ENCODE measurements at regions not wholly inside any gene's neighbourhood (a gene's known extent, or its start where the extent isn't known, plus 50 kb on each side); places are given as distances from the start of the nearest gene placed in this dataset.
"Not testable (repeated sequence)": the region's sequence is repeated elsewhere in the genome, so short reads cannot be mapped to it uniquely, and the experiment has no call there.

DNA sequence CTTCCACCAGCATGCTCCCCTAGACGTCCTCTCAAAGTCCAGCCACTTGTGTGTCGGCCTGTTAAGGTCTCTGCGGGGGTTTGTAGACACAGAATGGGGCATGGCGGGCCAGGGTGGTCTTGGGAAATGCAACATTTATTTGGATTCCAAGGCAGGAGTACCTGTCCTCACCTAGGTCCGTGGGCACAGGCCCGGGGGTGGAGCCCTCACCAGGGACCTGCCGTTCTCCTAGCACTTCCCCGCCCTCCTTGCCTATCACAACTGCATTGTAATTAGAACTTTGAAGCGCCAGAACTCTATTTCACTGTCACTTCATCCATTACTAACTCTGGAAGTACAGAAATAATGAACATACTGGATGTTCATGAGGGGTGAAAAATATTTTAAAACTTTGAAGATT, 268.3 kb upstream of the ACTBL2 start:
- no peaks in the 10 kb centered on the region for H3K4me1 ChIP-seq (ENCODE audit: control insufficient read depth, insufficient read depth, low read length, poor library complexity, severe bottlenecking)
- H3K36me3 ChIP-seq (ENCODE audit: control insufficient read depth, insufficient read depth, low read length) = no peaks in the 10 kb centered on the region
- H3K4me3 ChIP-seq (ENCODE audit: extremely low read depth, insufficient read depth, low read length, poor library complexity, severe bottlenecking) = no peak overlapping the region
- 90% methylated on average over 5 to 6 of the region's 9 CpGs for WGBS, 2 experiments (ENCODE audit: insufficient coverage in 2 of 2)
- H3K9me3 ChIP-seq (ENCODE audit: control insufficient read depth, low read length) = no peaks in the 10 kb centered on the region
- H3K27ac ChIP-seq (ENCODE audit: low read depth, low read length, severe bottlenecking) = no peak overlapping the region

DNA sequence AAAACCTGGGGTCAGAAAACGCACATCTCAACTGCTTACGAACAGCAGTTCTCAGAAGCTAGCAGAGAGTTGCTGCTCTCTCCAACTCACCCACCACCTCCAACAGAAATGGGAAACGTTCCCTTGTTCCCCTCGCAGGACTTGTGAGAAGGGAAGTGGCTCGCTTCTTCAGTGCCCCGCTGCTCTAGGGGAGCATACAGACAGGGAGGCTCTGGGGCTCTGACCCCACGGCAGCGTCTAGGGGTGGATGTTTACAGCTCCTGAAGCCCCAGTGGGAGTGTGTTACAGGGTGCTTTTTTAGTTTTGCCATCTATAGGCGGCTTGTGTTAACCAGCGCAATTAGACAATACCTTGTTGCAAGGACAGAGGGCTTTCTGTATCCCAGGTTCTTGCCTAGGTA, 267.7 kb upstream of the ACTBL2 start:
- H3K4me1 ChIP-seq (ENCODE audit: control insufficient read depth, insufficient read depth, low read length, poor library complexity, severe bottlenecking) = no peaks in the 10 kb centered on the region
- H3K9me3 ChIP-seq (ENCODE audit: control insufficient read depth, low read length) = no peaks in the 10 kb centered on the region
- H3K27ac ChIP-seq (ENCODE audit: low read depth, low read length, severe bottlenecking) = no peak overlapping the region
- no peaks in the 10 kb centered on the region for H3K36me3 ChIP-seq (ENCODE audit: control insufficient read depth, insufficient read depth, low read length)
- 92 to 100% methylated on average over 4 to 8 of the region's 10 CpGs for WGBS, 2 experiments (ENCODE audit: insufficient coverage in 2 of 2)
- no peak overlapping the region for H3K4me3 ChIP-seq (ENCODE audit: extremely low read depth, insufficient read depth, low read length, poor library complexity, severe bottlenecking)

DNA sequence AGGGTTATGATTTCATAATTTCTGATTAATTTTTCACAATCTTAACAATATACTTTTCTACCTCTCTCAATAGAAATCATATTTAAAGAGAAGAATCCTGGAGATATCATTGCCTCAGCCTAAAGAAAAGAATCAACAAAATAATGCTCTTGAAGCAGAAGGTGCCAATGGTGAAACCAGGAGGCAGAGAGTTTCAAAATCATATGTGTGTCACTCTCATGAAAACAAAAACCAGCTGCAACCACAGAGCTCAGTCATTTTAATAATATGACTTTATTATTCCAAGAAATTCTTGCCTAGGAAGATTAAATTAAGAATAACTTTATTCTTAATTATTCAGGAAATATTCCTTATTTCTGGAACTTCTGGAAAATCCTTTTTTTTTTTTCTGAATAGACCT, 266.8 kb upstream of the ACTBL2 start:
- Histone ChIP-seq H3K36me3 (ENCODE audit: control insufficient read depth, insufficient read depth, low read length) (no peaks in the 10 kb centered on the region), H3K27ac (ENCODE audit: low read depth, low read length, severe bottlenecking) (no peak overlapping the region), H3K9me3 (ENCODE audit: control insufficient read depth, low read length) (no peaks in the 10 kb centered on the region), H3K4me3 (ENCODE audit: extremely low read depth, insufficient read depth, low read length, poor library complexity, severe bottlenecking) (no peak overlapping the region), H3K4me1 (ENCODE audit: control insufficient read depth, insufficient read depth, low read length, poor library complexity, severe bottlenecking) (no peaks in the 10 kb centered on the region)

DNA sequence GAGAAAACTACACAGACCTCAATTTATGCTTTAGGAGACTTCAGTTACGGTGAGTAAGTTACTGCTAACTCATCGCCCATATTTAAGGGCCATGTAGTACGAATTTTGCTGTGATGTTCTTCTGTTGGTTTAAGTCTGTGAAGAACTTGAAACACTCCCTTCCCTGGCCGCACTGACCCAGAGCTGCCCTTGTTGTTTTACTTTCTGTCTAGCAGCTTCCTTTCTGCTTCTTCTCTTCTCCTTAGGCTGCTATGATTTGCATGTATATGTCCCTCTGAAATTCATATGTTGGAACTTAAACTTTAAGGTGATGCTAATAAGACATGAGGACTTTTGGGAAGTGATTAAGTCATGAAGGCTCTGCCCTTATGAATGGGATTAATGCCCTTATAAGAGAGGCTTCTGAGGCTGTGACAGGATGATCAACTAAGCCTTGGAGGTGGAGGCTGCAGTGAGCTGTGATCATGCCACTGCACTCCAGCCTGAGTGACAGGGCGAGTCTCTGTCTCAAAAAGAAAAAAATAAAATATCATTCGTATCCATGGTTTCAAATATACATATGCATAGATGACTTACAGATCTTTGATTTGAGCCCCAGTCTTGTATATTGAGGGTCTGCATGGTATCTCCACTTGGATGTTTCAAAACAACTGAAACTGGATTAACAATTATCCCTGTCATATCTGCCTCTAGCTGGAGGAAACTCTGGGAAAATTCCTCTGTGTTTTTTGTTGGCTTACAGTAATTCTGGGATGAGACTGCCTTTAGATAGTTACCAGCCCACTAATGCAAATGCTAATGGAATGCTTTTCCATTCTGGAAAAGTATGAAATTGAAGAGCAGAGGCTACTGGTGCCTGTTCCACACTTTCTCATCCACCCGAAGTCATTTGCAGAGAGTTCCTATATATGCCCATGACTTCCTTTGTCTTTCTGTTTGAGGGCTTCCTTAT, 263.4 kb upstream of the ACTBL2 start:
- Histone ChIP-seq H3K27ac (ENCODE audit: low read depth, low read length, severe bottlenecking) (no peak overlapping the region), H3K4me3 (ENCODE audit: extremely low read depth, insufficient read depth, low read length, poor library complexity, severe bottlenecking) (no peak overlapping the region), H3K4me1 (ENCODE audit: control insufficient read depth, insufficient read depth, low read length, poor library complexity, severe bottlenecking) (peaks cover 11% of the 10 kb centered on the region), H3K36me3 (ENCODE audit: control insufficient read depth, insufficient read depth, low read length) (no peaks in the 10 kb centered on the region), H3K9me3 (ENCODE audit: control insufficient read depth, low read length) (no peaks in the 10 kb centered on the region)
- WGBS, 2 experiments (ENCODE audit: insufficient coverage in 2 of 2) = 92 to 96% methylated on average over 2 to 3 of the region's 7 CpGs

DNA sequence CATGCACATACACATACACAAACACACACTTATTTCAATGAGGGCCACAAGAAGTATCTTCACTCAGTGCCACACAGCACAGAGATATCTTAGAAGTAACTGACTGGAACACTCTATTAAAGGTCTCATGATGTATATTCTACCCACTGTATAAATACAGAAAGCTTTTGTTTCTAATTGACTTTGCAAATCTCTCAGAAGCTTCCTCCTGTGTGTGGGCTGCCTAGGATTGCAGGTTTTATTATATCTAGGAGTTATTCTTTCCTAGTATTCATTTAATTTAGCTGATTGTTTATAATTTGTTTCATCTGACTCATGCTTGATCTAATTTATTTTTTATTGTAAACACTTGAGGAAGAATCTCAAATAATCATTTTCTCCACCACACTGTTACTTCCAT, 262.4 kb upstream of the ACTBL2 start:
- no peaks in the 10 kb centered on the region for H3K36me3 ChIP-seq (ENCODE audit: control insufficient read depth, insufficient read depth, low read length)
- peaks cover 18% of the 10 kb centered on the region for H3K4me1 ChIP-seq (ENCODE audit: control insufficient read depth, insufficient read depth, low read length, poor library complexity, severe bottlenecking)
- no peak overlapping the region for H3K4me3 ChIP-seq (ENCODE audit: extremely low read depth, insufficient read depth, low read length, poor library complexity, severe bottlenecking)
- no peak overlapping the region for H3K27ac ChIP-seq (ENCODE audit: low read depth, low read length, severe bottlenecking)
- no peaks in the 10 kb centered on the region for H3K9me3 ChIP-seq (ENCODE audit: control insufficient read depth, low read length)

DNA sequence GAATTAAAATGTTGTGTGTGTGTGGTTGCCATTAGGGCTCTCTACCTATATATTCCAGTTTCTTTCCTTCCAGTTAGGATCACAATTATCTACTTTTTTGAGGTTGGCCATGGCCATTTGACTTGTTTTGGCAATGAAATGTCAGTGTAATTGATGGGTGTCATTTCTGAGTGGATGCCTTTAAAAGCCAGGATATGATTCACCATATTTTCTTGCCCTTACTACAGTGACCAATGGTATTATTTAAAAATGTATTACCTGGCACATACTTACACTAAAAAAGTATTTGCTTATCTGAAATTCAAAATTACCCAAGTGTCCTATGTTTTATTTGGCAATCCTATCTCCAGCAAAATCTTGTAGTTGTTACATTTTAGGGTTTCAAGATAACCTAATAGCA, 258.7 kb upstream of the ACTBL2 start:
- H3K27ac ChIP-seq (ENCODE audit: low read depth, low read length, severe bottlenecking) = no peak overlapping the region
- H3K36me3 ChIP-seq (ENCODE audit: control insufficient read depth, insufficient read depth, low read length) = no peaks in the 10 kb centered on the region
- peaks cover 28% of the 10 kb centered on the region for H3K4me1 ChIP-seq (ENCODE audit: control insufficient read depth, insufficient read depth, low read length, poor library complexity, severe bottlenecking)
- H3K9me3 ChIP-seq (ENCODE audit: control insufficient read depth, low read length) = no peaks in the 10 kb centered on the region
- H3K4me3 ChIP-seq (ENCODE audit: extremely low read depth, insufficient read depth, low read length, poor library complexity, severe bottlenecking) = no peak overlapping the region

DNA sequence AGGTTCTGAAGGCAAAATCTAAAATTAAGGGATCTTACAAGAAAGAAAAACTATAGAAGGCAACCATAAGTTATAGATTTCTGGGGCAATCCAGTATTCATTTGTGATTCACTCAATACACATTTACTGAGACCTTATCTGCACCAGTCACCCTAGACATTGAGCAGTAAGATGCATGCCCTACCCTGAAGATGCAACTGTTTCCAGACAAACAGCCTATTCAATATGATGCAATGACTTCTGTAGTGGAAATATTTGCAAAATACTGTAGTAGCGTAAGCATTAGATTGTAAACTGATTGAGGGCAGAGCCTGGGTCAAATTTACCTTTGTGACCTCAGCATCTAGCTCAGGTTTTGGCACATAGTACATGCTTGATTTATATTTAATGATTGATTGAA, 256.2 kb upstream of the ACTBL2 start:
- H3K36me3 ChIP-seq (ENCODE audit: control insufficient read depth, insufficient read depth, low read length) = no peaks in the 10 kb centered on the region
- 100% methylated on average over 1 of the region's 1 CpG; no CpG with 5 or more reads in 1 of the 2 experiments for WGBS, 2 experiments (ENCODE audit: insufficient coverage in 2 of 2)
- no peaks in the 10 kb centered on the region for H3K9me3 ChIP-seq (ENCODE audit: control insufficient read depth, low read length)
- H3K27ac ChIP-seq (ENCODE audit: low read depth, low read length, severe bottlenecking) = no peak overlapping the region
- peaks cover 47% of the 10 kb centered on the region for H3K4me1 ChIP-seq (ENCODE audit: control insufficient read depth, insufficient read depth, low read length, poor library complexity, severe bottlenecking)
- H3K4me3 ChIP-seq (ENCODE audit: extremely low read depth, insufficient read depth, low read length, poor library complexity, severe bottlenecking) = no peak overlapping the region

DNA sequence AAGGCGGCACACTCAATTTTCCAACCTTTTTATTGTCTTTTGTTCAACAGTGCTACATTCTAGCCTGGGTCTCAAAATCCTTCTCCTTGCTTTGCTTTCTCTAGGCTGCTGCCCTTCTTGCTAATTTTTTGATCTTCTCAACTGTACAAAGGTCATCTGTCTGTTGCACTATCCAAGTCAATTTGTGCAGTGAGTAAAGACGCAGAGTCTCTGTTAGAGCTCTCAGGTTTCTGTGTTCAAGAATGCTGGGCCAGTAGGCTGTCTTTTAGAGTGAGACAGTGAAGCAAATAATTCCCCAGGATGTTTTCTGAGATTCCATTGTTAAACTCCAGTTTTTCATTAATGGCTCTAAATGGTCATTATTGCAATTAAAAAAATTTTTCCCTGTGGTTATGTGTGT, 255.7 kb upstream of the ACTBL2 start:
- H3K27ac ChIP-seq (ENCODE audit: low read depth, low read length, severe bottlenecking) = peak overlapping the region; percentile 42
- 86 to 100% methylated on average over 2 of the region's 2 CpGs for WGBS, 2 experiments (ENCODE audit: insufficient coverage in 2 of 2)
- peaks cover 47% of the 10 kb centered on the region for H3K4me1 ChIP-seq (ENCODE audit: control insufficient read depth, insufficient read depth, low read length, poor library complexity, severe bottlenecking)

DNA sequence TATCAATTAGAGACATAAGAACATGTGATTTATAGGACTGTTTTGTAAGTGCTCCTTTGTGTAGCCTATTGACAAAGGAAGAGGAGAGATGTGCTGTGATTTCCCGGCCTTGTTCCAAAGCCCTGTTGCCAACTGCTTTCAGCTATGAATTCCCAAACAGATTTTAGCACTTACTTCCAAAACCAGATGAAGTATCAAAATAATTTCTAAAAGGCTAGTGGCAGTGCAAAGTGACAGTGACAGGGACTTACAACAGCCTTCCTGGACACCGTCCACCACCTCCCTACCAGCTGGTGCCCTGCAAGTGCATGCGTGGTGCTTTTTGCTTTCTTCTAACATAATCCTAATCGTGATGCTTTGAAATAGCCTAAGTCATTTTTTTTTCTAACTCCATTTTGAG, 254.1 kb upstream of the ACTBL2 start:
- no peaks in the 10 kb centered on the region for H3K36me3 ChIP-seq (ENCODE audit: control insufficient read depth, insufficient read depth, low read length)
- H3K27ac ChIP-seq (ENCODE audit: low read depth, low read length, severe bottlenecking) = peak overlapping the region; percentile 78
- WGBS, 2 experiments (ENCODE audit: insufficient coverage in 2 of 2) = 80 to 89% methylated on average over 1 to 2 of the region's 4 CpGs
- H3K9me3 ChIP-seq (ENCODE audit: control insufficient read depth, low read length) = no peaks in the 10 kb centered on the region
- peaks cover 40% of the 10 kb centered on the region for H3K4me1 ChIP-seq (ENCODE audit: control insufficient read depth, insufficient read depth, low read length, poor library complexity, severe bottlenecking)
- no peak overlapping the region for H3K4me3 ChIP-seq (ENCODE audit: extremely low read depth, insufficient read depth, low read length, poor library complexity, severe bottlenecking)

More for the DNA sequence above, 255.7 kb upstream of the ACTBL2 start:
- Histone ChIP-seq H3K4me3 (ENCODE audit: extremely low read depth, insufficient read depth, low read length, poor library complexity, severe bottlenecking) (no peak overlapping the region), H3K9me3 (ENCODE audit: control insufficient read depth, low read length) (no peaks in the 10 kb centered on the region), H3K36me3 (ENCODE audit: control insufficient read depth, insufficient read depth, low read length) (no peaks in the 10 kb centered on the region)

DNA sequence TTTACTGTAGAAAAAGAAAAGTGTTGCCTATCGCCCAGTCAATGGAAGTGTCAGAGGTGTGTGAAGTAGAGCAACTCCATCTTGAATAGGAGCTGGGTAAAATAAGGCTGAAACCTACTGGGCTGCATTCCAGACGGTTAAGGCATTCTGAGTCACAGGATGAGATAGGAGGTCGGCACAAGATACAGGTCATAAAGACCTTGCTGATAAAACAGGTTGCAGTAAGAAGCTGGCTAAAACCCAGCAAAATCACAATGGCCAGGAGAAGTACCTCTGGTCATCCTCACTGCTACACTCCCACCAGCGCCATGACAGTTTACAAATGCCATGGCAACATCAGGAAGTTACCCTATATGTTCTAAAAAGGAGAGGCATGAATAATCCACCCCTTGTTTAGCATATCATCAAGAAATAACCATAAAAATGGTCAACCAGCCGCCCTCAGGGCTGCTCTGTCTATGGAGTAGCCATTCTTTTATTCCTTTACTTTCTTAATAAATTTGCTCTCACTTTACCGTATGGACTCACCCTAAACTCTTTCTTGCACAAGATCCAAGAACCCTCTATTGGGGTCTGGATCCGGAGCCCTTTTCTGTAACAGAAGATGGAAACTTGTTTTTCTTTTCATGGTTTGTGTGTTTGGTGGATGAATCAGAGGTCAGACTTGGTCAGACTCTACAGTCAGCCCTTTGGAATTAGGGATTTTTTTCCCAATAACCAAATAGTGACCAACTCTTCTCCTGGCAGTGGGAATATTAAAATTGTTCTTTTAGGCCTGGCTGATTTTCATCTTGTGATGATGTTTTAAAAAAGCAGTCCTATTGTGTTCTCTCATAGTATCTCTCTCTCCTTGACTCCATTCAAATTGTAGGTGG, 252.9 kb upstream of the ACTBL2 start:
- H3K9me3 ChIP-seq (ENCODE audit: control insufficient read depth, low read length); H3K36me3 ChIP-seq (ENCODE audit: control insufficient read depth, insufficient read depth, low read length); H3K4me3 ChIP-seq (ENCODE audit: extremely low read depth, insufficient read depth, low read length, poor library complexity, severe bottlenecking): not testable (repeated sequence)
- H3K4me1 ChIP-seq (ENCODE audit: control insufficient read depth, insufficient read depth, low read length, poor library complexity, severe bottlenecking) = peaks cover 33% of the 10 kb centered on the region
- peak overlapping the region; percentile 78 for H3K27ac ChIP-seq (ENCODE audit: low read depth, low read length, severe bottlenecking)
- 76 to 86% methylated on average over 4 to 5 of the region's 7 CpGs for WGBS, 2 experiments (ENCODE audit: insufficient coverage in 2 of 2)

DNA sequence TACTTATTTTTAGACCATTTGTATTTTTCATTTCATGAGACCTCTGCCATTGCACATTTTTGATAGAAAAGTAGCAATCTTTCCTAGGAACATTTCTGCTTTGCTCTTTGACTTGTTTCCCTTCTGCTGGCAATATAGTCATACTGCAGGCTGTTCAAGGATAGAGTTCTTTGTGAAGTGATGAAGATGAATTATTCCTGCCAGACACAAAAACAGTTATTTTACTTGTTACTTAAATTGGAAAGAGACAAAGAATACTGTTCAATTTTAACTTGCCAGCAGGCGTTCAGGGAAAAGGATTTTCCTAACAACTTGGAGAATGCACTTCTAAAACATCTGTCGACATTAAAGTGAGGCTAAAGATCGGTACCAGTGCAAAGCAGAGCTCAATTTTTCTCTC, 251.7 kb upstream of the ACTBL2 start:
- H3K36me3 ChIP-seq (ENCODE audit: control insufficient read depth, insufficient read depth, low read length) = no peaks in the 10 kb centered on the region
- no peaks in the 10 kb centered on the region for H3K9me3 ChIP-seq (ENCODE audit: control insufficient read depth, low read length)
- no peak overlapping the region for H3K27ac ChIP-seq (ENCODE audit: low read depth, low read length, severe bottlenecking)
- peaks cover 29% of the 10 kb centered on the region for H3K4me1 ChIP-seq (ENCODE audit: control insufficient read depth, insufficient read depth, low read length, poor library complexity, severe bottlenecking)
- 73 to 100% methylated on average over 2 to 3 of the region's 3 CpGs for WGBS, 2 experiments (ENCODE audit: insufficient coverage in 2 of 2)
- H3K4me3 ChIP-seq (ENCODE audit: extremely low read depth, insufficient read depth, low read length, poor library complexity, severe bottlenecking) = no peak overlapping the region

All from mesodermal cell (in vitro differentiated cells).